H1 (cell line): ENCODE measurements at regions not wholly inside any gene's neighbourhood (a gene's known extent, or its start where the extent isn't known, plus 50 kb on each side); places are given as distances from the start of the nearest gene placed in this dataset.

ENCODE experiments used
- ATF2 ChIP-seq: IDR thresholded peaks from 2 replicates; pipeline ENCODE4 v1.6.1; 2012; ENCODE audit warnings: low read length, inconsistent platforms
- EZH2 ChIP-seq: fragments of 200-600 bp; sonication (generic); IDR thresholded peaks from 2 replicates; pipeline ENCODE4 v1.7.1; 2012; ENCODE audit warnings: low read depth, mild to moderate bottlenecking, moderate library complexity, low read length, inconsistent platforms; ENCODE audit not compliant: severe bottlenecking
- KDM4A ChIP-seq: IDR thresholded peaks from one replicate; pipeline ENCODE4 v1.7.1; 2012; ENCODE audit warnings: low read depth, mild to moderate bottlenecking, moderate library complexity, low read length, inconsistent platforms; ENCODE audit not compliant: severe bottlenecking
- RAD21 ChIP-seq, 2 experiments: IDR thresholded peaks in 1 of 2; conservative IDR thresholded peaks in 1 of 2; 2 replicates each; pipeline ENCODE4 v1.6.1; 2011; ENCODE audit warnings: low read depth in 2 of 2, low read length in 2 of 2, improper control_type of control experiment in 1 of 2, inconsistent platforms in 1 of 2, mild to moderate bottlenecking in 1 of 2, moderate library complexity in 1 of 2
- SIN3A ChIP-seq, 2 experiments: IDR thresholded peaks in 1 of 2; conservative IDR thresholded peaks in 1 of 2; 2 replicates each; pipeline ENCODE4 v1.6.1; 2011 to 2012; ENCODE audit warnings: low read length in 2 of 2, improper control_type of control experiment in 1 of 2, low read depth in 1 of 2, mild to moderate bottlenecking in 1 of 2
- SIX5 ChIP-seq: IDR thresholded peaks from 2 replicates; pipeline ENCODE4 v1.6.1; 2011; ENCODE audit warnings: mild to moderate bottlenecking, low read depth, low read length

DNA sequence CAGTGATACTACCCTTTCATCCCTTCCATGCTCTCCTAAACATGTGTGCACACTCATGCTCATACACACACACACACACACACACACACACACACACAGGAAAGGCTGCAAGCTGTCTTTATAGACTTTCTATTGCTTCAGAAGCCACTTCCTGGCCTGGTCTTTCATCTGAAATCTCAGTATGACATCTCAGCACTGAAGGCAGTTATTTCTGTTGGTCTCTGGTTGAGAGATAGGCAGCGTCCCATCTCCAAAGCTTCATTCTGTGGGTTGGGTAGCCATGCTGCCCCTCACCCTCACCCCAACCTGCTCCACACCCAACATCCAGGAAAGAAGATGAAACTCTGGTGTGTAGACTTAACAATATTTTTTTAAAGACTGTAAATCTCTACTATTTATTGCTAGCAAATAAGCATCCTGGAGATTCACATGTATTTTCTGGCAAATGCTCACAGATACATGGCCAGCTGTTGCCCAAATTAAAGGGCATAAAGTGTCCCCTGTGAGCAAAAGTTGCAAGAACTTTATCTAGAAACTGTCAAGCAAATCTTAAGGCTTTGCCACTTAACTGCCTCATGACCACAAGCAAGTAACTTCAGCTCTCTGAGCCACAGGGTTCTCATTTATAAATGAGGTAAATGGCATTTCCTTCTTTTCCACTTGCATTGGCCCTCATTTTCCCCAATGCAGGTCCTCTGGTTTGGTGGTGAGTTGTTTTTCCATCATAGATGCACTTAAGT lies 189.8 kb upstream of the AFF2 start (continued):
- TF ChIP-seq ATF2, result no peak
- TF ChIP-seq EZH2, result no peak
- no peak for TF ChIP-seq SIN3A (conservative IDR thresholded peaks at IDR 0.05 in 1 of 2, IDR thresholded peaks at IDR 0.05 in 1 of 2; ENCODE audit: low read depth in 1 of 2, low read length in 2 of 2)
- TF ChIP-seq KDM4A, result no peak
- no peak for TF ChIP-seq SIX5
- no peak for TF ChIP-seq RAD21 (IDR thresholded peaks at IDR 0.05 in 1 of 2, conservative IDR thresholded peaks at IDR 0.05 in 1 of 2; ENCODE audit: low read depth in 2 of 2, low read length in 2 of 2)
